ENCODE measurements at regions not wholly inside any gene's neighbourhood (a gene's known extent, or its start where the extent isn't known, plus 50 kb on each side); places are given as distances from the start of the nearest gene placed in this dataset.

- no peaks in the 10 kb centered on the region for H3K9me3 Mint-ChIP-seq
- Histone ChIP-seq H3K9me2 (ENCODE audit: insufficient read depth) (no peaks in the 10 kb centered on the region), H2AFZ (no peak overlapping the region), H3K4me1 (ENCODE audit: insufficient read depth) (peaks cover 9% of the 10 kb centered on the region; the same call in 1 of the 2 replicates), H3F3A (replicated peaks; ENCODE audit: low read depth) (no peaks in the 10 kb centered on the region), H3K79me2 (replicated peaks; ENCODE audit: insufficient read depth) (no peaks in the 10 kb centered on the region), H3K36me3 (ENCODE audit: insufficient read depth) (no peaks in the 10 kb centered on the region; the same call in 1 of the 2 replicates), H3K27ac (ENCODE audit: low read depth) (no peak overlapping the region), H3K27me3 (ENCODE audit: insufficient read depth) (no peaks in the 10 kb centered on the region), H4K20me1 (replicated peaks; ENCODE audit: insufficient read depth) (no peaks in the 10 kb centered on the region), H3K4me2 (no peak overlapping the region), H3K4me3 (no peak overlapping the region)
- no peaks in the 10 kb centered on the region for H3K27me3 Mint-ChIP-seq (ENCODE audit: insufficient read depth, low read depth, poor library complexity)
- DNase-seq (ENCODE audit: low spot score) (no peak), ATAC-seq (no peak)
- no peak overlapping the region for H3K4me3 Mint-ChIP-seq
- H3K27ac Mint-ChIP-seq = no peak overlapping the region
- no peaks in the 10 kb centered on the region for H3K36me3 Mint-ChIP-seq (ENCODE audit: low read depth)
- TF ChIP-seq JUNB (IDR thresholded peaks at IDR 0.05; ENCODE audit: unreplicated experiment) (no peak), STAT1 (IDR thresholded peaks at IDR 0.05; ENCODE audit: unreplicated experiment) (no peak), ZNF462 (CRISPR knock-in tag; IDR thresholded peaks at IDR 0.05) (no peak), ZNF331 (CRISPR knock-in tag; IDR thresholded peaks at IDR 0.05; ENCODE audit: low read depth) (no peak), NANOG (IDR thresholded peaks at IDR 0.05; ENCODE audit: borderline replicate concordance) (no peak), EZH2phosphoT487 (IDR thresholded peaks at IDR 0.05; ENCODE audit: unreplicated experiment) (no peak), ZNF114 (CRISPR knock-in tag; IDR thresholded peaks at IDR 0.05) (no peak), POLR2AphosphoS5 (IDR thresholded peaks at IDR 0.05; ENCODE audit: low read depth) (no peak), CREB1 (CRISPR knock-in tag; IDR thresholded peaks at IDR 0.05; ENCODE audit: low read depth) (no peak), EZH2 (IDR thresholded peaks at IDR 0.05; ENCODE audit: low read depth, unreplicated experiment) (no peak)
- TF ChIP-seq, protein P1, sequence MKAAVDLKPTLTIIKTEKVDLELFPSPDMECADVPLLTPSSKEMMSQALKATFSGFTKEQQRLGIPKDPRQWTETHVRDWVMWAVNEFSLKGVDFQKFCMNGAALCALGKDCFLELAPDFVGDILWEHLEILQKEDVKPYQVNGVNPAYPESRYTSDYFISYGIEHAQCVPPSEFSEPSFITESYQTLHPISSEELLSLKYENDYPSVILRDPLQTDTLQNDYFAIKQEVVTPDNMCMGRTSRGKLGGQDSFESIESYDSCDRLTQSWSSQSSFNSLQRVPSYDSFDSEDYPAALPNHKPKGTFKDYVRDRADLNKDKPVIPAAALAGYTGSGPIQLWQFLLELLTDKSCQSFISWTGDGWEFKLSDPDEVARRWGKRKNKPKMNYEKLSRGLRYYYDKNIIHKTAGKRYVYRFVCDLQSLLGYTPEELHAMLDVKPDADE (IDR thresholded peaks at IDR 0.05) = no peak
- TF ChIP-seq, protein P2, sequence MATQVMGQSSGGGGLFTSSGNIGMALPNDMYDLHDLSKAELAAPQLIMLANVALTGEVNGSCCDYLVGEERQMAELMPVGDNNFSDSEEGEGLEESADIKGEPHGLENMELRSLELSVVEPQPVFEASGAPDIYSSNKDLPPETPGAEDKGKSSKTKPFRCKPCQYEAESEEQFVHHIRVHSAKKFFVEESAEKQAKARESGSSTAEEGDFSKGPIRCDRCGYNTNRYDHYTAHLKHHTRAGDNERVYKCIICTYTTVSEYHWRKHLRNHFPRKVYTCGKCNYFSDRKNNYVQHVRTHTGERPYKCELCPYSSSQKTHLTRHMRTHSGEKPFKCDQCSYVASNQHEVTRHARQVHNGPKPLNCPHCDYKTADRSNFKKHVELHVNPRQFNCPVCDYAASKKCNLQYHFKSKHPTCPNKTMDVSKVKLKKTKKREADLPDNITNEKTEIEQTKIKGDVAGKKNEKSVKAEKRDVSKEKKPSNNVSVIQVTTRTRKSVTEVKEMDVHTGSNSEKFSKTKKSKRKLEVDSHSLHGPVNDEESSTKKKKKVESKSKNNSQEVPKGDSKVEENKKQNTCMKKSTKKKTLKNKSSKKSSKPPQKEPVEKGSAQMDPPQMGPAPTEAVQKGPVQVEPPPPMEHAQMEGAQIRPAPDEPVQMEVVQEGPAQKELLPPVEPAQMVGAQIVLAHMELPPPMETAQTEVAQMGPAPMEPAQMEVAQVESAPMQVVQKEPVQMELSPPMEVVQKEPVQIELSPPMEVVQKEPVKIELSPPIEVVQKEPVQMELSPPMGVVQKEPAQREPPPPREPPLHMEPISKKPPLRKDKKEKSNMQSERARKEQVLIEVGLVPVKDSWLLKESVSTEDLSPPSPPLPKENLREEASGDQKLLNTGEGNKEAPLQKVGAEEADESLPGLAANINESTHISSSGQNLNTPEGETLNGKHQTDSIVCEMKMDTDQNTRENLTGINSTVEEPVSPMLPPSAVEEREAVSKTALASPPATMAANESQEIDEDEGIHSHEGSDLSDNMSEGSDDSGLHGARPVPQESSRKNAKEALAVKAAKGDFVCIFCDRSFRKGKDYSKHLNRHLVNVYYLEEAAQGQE (IDR thresholded peaks at IDR 0.05; ENCODE audit: unreplicated experiment) = no peak
- TF ChIP-seq, protein P3, sequence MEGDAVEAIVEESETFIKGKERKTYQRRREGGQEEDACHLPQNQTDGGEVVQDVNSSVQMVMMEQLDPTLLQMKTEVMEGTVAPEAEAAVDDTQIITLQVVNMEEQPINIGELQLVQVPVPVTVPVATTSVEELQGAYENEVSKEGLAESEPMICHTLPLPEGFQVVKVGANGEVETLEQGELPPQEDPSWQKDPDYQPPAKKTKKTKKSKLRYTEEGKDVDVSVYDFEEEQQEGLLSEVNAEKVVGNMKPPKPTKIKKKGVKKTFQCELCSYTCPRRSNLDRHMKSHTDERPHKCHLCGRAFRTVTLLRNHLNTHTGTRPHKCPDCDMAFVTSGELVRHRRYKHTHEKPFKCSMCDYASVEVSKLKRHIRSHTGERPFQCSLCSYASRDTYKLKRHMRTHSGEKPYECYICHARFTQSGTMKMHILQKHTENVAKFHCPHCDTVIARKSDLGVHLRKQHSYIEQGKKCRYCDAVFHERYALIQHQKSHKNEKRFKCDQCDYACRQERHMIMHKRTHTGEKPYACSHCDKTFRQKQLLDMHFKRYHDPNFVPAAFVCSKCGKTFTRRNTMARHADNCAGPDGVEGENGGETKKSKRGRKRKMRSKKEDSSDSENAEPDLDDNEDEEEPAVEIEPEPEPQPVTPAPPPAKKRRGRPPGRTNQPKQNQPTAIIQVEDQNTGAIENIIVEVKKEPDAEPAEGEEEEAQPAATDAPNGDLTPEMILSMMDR (conservative IDR thresholded peaks at IDR 0.05; ENCODE audit: low read depth in 2 of 2) = no peak
- H3K4me1 Mint-ChIP-seq = peaks cover 28% of the 10 kb centered on the region
Observed at GRCh38 chr2:103982691-103983090, 871.2 kb upstream of the POU3F3 start.
